ENCODE measurements at regions not wholly inside any gene's neighbourhood (a gene's known extent, or its start where the extent isn't known, plus 50 kb on each side); places are given as distances from the start of the nearest gene placed in this dataset.
"Not testable (repeated sequence)": the region's sequence is repeated elsewhere in the genome, so short reads cannot be mapped to it uniquely, and the experiment has no call there.

GRCh38 chr13:81409284-81409683 lies 1068.4 kb upstream of the SPRY2 start:
- no peak for DNase-seq

GRCh38 chr13:81408647-81409046 lies 1067.7 kb upstream of the SPRY2 start:
- no peak for DNase-seq

- DNase-seq, result no peak
Observed at GRCh38 chr13:81406639-81407292, 1065.8 kb upstream of the SPRY2 start.

- DNase-seq, result no peak
Observed at GRCh38 chr13:81406022-81406421, 1065.1 kb upstream of the SPRY2 start.

GRCh38 chr13:81396192-81396591 lies 1055.3 kb upstream of the SPRY2 start:
- no peak for DNase-seq

- no peak for DNase-seq
Observed at GRCh38 chr13:81395368-81395767, 1054.4 kb upstream of the SPRY2 start.

- no peak for DNase-seq
Observed at GRCh38 chr13:81394640-81395039, 1053.7 kb upstream of the SPRY2 start.

GRCh38 chr13:81393721-81394120 lies 1052.8 kb upstream of the SPRY2 start:
- no peak for DNase-seq

- DNase-seq, result no peak
Observed at GRCh38 chr13:81393110-81393509, 1052.2 kb upstream of the SPRY2 start.

GRCh38 chr13:81388400-81388799 lies 1047.5 kb upstream of the SPRY2 start:
- DNase-seq, result no peak

- DNase-seq, result no peak
Observed at GRCh38 chr13:81383444-81383843, 1042.5 kb upstream of the SPRY2 start.

- no peak for DNase-seq
Observed at GRCh38 chr13:81382246-81382645, 1041.3 kb upstream of the SPRY2 start.

- no peak for DNase-seq
Observed at GRCh38 chr13:81381560-81381959, 1040.6 kb upstream of the SPRY2 start.

- no peak for DNase-seq
Observed at GRCh38 chr13:81379183-81379582, 1038.3 kb upstream of the SPRY2 start.

GRCh38 chr13:81377921-81378320 lies 1037.0 kb upstream of the SPRY2 start:
- DNase-seq, result no peak

- no peak for DNase-seq
Observed at GRCh38 chr13:81375709-81376108, 1034.8 kb upstream of the SPRY2 start.

- DNase-seq, result peak; percentile 0
Observed at GRCh38 chr13:81362711-81363110, 1021.8 kb upstream of the SPRY2 start.

- DNase-seq, result no peak
Observed at GRCh38 chr13:81350056-81350455, 1009.1 kb upstream of the SPRY2 start.

GRCh38 chr13:81340118-81341069 lies 999.5 kb upstream of the SPRY2 start:
- not testable (repeated sequence) for DNase-seq

GRCh38 chr13:81339666-81340065 lies 998.7 kb upstream of the SPRY2 start:
- DNase-seq, result not testable (repeated sequence)

GRCh38 chr13:81334481-81334880 lies 993.6 kb upstream of the SPRY2 start:
- no peak for DNase-seq

- peak; percentile 92 for DNase-seq
Observed at GRCh38 chr13:81326913-81327312, 986.0 kb upstream of the SPRY2 start.

- no peak for DNase-seq
Observed at GRCh38 chr13:81320516-81320915, 979.6 kb upstream of the SPRY2 start.

GRCh38 chr13:81319351-81319750 lies 978.4 kb upstream of the SPRY2 start:
- DNase-seq, result no peak

Data from COR-L47 (cell line).